ENCODE measurements at regions not wholly inside any gene's neighbourhood (a gene's known extent, or its start where the extent isn't known, plus 50 kb on each side); places are given as distances from the start of the nearest gene placed in this dataset.
"Not testable (repeated sequence)": the region's sequence is repeated elsewhere in the genome, so short reads cannot be mapped to it uniquely, and the experiment has no call there.

DNA sequence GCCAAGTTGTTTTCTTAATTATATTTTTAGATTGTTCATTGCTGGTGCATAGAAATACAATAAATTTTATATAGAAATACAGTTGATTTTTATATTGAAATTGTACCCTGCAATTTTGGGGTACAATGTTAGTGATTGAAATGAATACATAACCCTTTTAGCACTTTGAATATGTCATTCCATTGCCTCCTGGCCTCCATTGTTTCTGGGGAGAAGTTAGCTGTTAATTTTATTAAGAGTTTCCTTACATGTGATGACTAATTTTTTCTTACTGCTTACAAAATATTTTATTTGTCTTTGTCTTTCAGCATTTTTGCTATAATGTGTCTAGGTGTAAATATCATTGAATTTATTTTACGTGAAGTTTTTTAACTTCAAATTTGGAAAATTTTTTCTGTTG, 176.5 kb upstream of the DCC start:
- Mint-ChIP-seq H3K27me3 (ENCODE audit: low read depth in 3 of 3) (no peaks in the 10 kb centered on the region), H3K4me3 (no peak overlapping the region), H3K4me1 (no peaks in the 10 kb centered on the region), H3K27ac (no peak overlapping the region), H3K36me3 (no peaks in the 10 kb centered on the region), H3K9me3 (peaks cover 0 to 16% (median 3%) of the 10 kb centered on the region in 7 donors)
- Histone ChIP-seq H3K79me2 (ENCODE audit: insufficient read depth, low read length) (no peaks in the 10 kb centered on the region), H2AFZ (ENCODE audit: insufficient read depth, low read depth, low read length, poor library complexity, severe bottlenecking) (no peak overlapping the region), H3K4me3 (replicated peaks in 1 of 3; ENCODE audit: low read depth in 2 of 3, low read length in 3 of 3) (no peak overlapping the region), H3K9ac (ENCODE audit: insufficient read depth, low read length, poor library complexity, severe bottlenecking) (no peak overlapping the region), H3K27me3 (ENCODE audit: control insufficient read depth in 2 of 2, insufficient read depth in 2 of 2, low read length in 2 of 2) (no peaks in the 10 kb centered on the region), H3K4me1 (ENCODE audit: control insufficient read depth in 1 of 2, insufficient read depth in 2 of 2, low read length in 2 of 2) (no peaks in the 10 kb centered on the region), H3K9me3 (replicated peaks in 1 of 2; ENCODE audit: control insufficient read depth in 1 of 2, insufficient read depth in 1 of 2, low read length in 2 of 2) (peaks cover 8 to 16% of the 10 kb centered on the region in 2 donors), H4K20me1 (ENCODE audit: insufficient read depth, low read length) (no peaks in the 10 kb centered on the region), H3K4me2 (replicated peaks; ENCODE audit: extremely low read depth, low read length, poor library complexity, severe bottlenecking) (no peak overlapping the region), H3K36me3 (replicated peaks in 1 of 2; ENCODE audit: control insufficient read depth in 1 of 2, insufficient read depth in 2 of 2, low read length in 2 of 2) (no peaks in the 10 kb centered on the region), H3K27ac (ENCODE audit: low read depth in 1 of 2, low read length in 2 of 2) (no peak overlapping the region)
- no CpG with 5 or more reads among the region's 1 CpG for WGBS (ENCODE audit: insufficient coverage)
- TF ChIP-seq CTCF (IDR thresholded peaks at IDR 0.05): no peak
- intact Hi-C loops (cut with micrococcal nuclease): no loop called here
- DNase-seq: no peak

GRCh38 chr18:52168131-52168530, 171.9 kb upstream of the DCC start:
- H3K79me2 ChIP-seq (ENCODE audit: insufficient read depth, low read length); H2AFZ ChIP-seq (ENCODE audit: insufficient read depth, low read depth, low read length, poor library complexity, severe bottlenecking); H3K4me2 ChIP-seq (replicated peaks; ENCODE audit: extremely low read depth, low read length, poor library complexity, severe bottlenecking); H3K4me3 Mint-ChIP-seq; intact Hi-C loops (cut with micrococcal nuclease); H3K27ac ChIP-seq (ENCODE audit: low read depth in 1 of 2, low read length in 2 of 2); H3K9ac ChIP-seq (ENCODE audit: insufficient read depth, low read length, poor library complexity, severe bottlenecking); H4K20me1 ChIP-seq (ENCODE audit: insufficient read depth, low read length); H3K27me3 Mint-ChIP-seq (ENCODE audit: low read depth in 3 of 3); H3K36me3 Mint-ChIP-seq; H3K4me1 Mint-ChIP-seq; H3K4me3 ChIP-seq (replicated peaks in 1 of 3; ENCODE audit: low read depth in 2 of 3, low read length in 3 of 3); H3K4me1 ChIP-seq (ENCODE audit: control insufficient read depth in 1 of 2, insufficient read depth in 2 of 2, low read length in 2 of 2); DNase-seq; H3K27ac Mint-ChIP-seq; H3K27me3 ChIP-seq (ENCODE audit: control insufficient read depth in 2 of 2, insufficient read depth in 2 of 2, low read length in 2 of 2); H3K36me3 ChIP-seq (replicated peaks in 1 of 2; ENCODE audit: control insufficient read depth in 1 of 2, insufficient read depth in 2 of 2, low read length in 2 of 2): not testable (repeated sequence)
- H3K9me3 ChIP-seq (replicated peaks in 1 of 2; ENCODE audit: control insufficient read depth in 1 of 2, insufficient read depth in 1 of 2, low read length in 2 of 2): peaks cover 10 to 14% of the 10 kb centered on the region in 2 donors
- 94% methylated on average over 2 of the region's 3 CpGs for WGBS (ENCODE audit: insufficient coverage)
- H3K9me3 Mint-ChIP-seq: peaks cover 0 to 12% (median 5%) of the 10 kb centered on the region in 7 donors

All from CD14-positive monocyte (primary cell).